HG03064 (cell line): ENCODE measurements at regions not wholly inside any gene's neighbourhood (a gene's known extent, or its start where the extent isn't known, plus 50 kb on each side); places are given as distances from the start of the nearest gene placed in this dataset.

Source experiments
- ATAC-seq: cut with Tn5 transposase; IDR thresholded peaks from one replicate; pipeline ENCODE4 v1.9.1; 2021; ENCODE audit warnings: low read depth; ENCODE audit not compliant: unreplicated experiment

- no peak for ATAC-seq
Observed at GRCh38 chr13:73388586-73388985, 329.8 kb downstream of the KLF5 start.

DNA sequence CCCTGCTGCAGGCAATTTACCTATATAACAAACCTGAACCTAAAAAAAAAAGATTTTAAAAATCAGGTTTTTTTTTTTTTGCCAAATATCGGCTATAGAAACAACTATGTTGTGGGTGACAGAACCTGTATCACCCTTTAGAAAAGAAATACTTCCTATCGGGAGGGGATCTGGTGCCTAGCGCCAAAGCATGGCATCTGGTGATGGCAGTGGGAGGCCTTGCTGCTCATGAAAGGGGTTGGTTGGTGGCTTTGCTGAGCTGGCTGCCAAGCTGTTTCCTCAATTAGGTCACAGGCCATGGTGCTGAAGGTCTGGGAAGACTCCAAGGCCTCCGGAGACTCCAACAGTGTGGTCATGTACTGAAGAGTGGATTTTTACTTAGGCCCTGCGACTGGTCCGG is 328.5 kb downstream of the KLF5 start:
- ATAC-seq = no peak

GRCh38 chr13:73385848-73386247 is 327.0 kb downstream of the KLF5 start:
- no peak for ATAC-seq

DNA sequence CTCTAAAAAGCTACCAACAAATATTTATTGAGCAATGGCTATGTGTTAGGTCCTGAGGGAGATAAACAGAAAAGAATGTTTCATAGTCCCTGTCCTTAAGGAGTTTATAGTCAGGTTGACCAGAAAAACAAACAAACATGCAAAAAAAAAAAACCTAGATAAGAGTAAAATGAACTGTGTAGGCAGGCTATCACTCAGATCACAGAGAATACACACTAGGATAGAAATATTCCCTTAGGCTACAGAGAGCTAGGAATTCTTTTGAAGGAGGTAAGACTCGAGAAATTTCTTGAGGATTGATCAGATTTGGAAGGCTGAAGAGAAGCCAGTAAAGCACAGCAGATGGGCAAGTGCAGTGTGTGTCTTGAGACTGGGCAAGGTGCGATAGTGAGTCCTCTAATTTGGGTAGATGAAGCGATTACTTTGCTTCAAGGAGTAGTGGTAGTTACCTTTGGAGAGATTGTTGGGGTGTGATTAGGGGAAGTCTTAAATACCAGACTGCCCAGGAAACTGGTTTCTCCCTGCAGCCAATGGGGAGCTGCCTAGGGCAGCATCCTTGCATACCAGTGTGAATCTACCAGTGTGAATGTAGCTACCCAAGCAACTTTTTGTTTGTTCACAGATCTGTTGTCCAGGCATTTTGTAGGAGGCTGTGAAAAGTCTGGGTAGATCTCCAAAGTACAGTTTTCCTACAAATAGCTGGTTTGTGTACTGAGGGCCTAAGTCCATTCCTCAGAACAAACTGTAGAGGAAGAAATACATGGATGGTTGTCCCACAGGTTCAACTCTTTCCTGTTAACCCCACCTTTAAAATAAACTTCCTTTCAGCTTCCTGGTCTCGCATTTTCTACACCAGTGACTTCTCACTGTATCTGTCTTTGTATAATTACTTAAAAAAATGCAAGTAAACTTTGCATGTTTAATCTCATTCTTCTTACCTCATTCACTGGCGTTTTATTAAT is 314.1 kb downstream of the KLF5 start:
- no peak for ATAC-seq

DNA sequence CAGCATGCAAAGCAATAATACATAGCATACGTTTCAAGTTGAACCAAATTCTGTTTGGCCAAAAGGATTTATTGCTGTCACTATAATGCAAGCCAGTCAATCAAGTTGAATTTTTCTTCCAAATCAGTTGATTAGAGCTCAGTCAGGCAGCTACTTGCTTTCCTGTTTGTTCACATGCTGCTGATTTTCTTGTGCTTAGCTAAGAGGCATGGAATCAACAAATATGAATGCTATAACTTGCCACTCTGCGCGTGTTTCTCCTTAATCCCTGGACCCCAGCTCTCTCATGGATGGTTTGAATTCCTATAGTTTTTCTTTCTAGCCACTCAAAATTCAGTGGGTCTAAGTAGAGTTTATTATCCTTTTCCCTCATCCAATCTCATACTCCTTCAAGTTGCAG is 311.3 kb downstream of the KLF5 start:
- no peak for ATAC-seq

DNA sequence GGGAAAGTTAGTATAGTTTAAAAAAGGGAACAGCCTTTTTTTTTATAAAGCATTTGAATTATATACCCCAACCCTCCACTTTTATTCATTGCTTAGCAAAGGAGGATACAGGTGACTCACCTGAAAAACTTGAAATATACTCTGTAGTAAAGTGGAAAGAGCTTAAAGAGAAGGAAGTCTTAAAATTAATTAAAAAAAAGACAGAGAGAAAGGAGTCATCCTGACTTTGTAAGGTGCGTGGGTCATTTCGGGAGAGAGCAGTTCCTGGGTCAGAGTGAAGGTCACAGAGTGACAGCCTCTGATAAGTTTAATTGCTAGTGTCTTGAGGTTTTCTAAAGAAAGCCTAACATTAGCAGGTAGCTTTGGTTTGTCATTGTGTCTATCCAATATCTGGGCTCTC is 310.3 kb downstream of the KLF5 start:
- ATAC-seq = no peak

DNA sequence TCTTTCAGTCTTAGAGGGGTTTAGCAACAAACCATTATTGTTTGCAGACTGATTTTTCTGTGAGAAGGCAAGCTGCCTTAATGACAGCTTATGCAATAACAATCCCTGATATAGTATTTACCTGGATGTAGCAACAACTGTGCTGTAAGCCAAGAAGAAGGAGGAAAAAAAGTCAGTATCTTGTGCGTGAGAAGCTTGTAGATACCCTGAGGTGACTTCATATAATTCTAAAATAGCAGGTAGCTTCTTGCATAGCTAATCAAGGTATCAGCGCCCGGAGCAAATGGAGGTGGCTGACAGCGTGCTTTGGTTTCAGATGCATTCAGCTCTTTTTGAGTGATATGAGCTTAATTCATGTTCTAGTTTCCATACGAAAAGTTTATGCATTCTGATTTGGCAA is 309.8 kb downstream of the KLF5 start:
- no peak for ATAC-seq

- ATAC-seq = no peak
Observed at GRCh38 chr13:73367886-73368285, 309.1 kb downstream of the KLF5 start.

- no peak for ATAC-seq
Observed at GRCh38 chr13:73366241-73366640, 307.4 kb downstream of the KLF5 start.

DNA sequence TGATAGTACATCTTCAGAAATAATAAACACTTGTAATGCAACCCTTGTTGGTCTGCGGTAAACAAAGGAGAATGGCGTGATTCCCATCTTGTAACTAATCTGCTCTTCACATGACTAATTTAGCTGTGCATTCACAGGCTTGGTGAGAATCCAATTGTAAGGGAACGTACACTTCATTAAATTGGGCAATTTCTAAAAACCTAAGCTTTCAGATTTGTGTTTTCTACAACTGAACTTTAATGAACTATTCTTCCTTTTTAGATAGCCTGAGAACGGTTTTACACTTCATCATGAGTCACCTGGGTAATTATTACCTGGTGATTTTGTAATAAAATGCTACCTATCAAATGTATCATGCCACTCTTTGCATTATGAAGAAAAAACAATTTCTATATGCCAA is 306.9 kb downstream of the KLF5 start:
- ATAC-seq = no peak

DNA sequence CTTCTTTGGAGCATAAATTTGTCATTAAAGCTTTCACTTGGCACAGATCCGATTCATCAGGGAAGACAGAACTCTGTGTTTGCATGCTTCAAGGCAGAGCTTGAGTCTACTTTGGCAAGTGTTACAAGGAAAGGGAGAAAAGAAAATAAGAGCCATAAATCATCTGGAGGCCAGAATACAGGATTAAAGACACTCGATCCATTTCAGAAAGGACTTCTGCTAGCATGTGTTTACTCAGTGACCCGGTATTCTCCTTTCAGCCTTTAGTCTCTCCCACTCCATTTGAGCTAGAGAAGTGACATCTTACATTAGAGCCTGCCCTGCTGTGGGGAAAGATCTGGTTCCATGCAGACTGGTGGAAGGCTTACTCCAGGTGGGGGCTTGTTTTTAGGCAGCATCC is 306.4 kb downstream of the KLF5 start:
- no peak for ATAC-seq

DNA sequence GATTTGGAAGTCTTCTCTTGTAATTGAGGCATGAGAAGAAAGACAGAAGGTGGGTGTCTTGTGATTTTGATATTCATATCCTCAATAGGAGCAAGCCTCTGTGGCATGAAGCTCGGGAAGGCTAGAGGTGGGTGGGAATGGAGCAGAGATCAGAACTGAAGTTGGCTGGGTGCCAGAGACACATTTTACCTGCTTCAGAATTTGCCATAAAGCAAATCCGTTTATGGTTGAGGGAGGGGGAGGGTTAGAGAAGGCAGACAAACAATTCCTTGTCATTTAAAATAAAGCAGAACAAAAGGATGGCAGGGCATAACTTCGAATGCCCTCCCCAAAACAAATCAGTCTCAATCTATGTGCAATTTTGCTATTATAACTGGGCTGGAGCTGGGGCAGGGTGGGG is 305.9 kb downstream of the KLF5 start:
- no peak for ATAC-seq

GRCh38 chr13:73358606-73359095 is 299.8 kb downstream of the KLF5 start:
- ATAC-seq = no peak

DNA sequence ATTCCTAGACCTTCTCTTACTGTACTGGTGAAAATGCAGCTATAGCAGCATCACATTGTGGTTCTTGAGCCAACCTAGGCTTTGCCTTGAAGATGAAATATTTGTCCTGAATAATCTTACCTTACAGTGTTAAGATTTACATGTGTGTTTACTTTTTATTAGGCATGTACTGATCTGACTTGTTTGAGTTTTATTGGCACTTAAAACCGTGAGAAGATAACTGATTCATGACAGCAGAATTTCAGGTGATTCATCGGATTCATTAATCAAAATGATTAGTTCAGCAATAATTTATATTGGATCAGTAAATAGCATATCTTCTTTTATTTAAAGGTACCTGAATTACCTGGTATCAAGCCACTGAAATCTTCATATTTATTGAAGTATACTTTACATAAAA is 296.3 kb downstream of the KLF5 start:
- ATAC-seq = no peak

- ATAC-seq = no peak
Observed at GRCh38 chr13:73351730-73352129, 292.9 kb downstream of the KLF5 start.

- no peak for ATAC-seq
Observed at GRCh38 chr13:73341748-73342147, 282.9 kb downstream of the KLF5 start.

DNA sequence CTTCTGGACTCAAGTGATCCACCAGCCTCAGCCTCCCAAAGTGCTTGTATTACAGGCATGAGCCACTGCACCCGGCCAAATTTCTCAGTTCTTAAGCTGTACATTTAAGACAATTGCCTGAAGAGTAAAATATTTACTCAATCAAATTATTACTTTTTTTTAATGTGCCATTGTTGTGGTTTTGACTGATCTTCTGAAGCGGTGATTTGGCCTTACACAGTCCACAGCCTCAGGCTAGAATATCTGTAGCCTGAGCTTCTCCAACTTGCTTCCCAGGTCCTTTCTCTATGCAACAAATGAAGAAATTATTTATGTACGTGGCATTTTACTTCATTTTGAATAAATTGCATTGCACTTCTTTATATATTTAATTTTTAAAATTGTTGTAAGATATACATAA is 281.3 kb downstream of the KLF5 start:
- no peak for ATAC-seq

- ATAC-seq = no peak
Observed at GRCh38 chr13:73339086-73339485, 280.3 kb downstream of the KLF5 start.

DNA sequence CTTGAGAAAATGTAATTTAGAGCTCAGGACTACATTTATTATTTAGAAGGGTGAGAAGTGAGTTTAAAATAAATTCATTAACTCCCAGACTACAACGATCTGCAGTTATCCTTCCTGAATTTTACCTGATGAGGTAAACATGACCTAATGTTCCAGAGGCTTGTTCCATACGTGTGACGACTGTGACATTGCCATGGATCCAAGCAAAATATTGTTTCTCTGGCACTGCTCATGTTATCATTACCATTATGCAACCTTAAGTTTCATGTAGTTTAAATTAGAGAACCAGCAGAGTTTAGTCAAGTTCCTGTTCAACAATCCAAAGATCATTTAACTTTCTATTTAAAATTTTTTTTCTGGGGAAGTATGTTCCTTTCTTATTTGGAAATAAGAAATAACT is 279.6 kb downstream of the KLF5 start:
- no peak for ATAC-seq

DNA sequence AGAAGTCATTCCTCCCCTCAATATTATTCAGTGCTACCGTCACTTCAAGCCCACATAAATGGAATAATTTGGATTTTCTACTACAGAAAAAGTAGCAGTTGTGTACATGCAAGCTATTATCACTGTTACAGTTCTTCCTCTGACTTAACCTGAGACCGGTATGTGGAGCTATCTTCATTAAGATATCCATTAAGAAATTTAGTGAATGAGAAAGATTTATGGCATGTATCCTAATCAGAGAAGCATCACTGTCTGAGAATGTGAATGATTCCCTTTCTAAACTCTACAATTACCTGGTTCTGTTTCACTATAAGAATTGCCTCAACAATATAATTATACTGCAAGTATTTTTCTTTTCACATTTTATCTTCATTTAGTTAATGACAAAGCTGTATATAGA is 278.7 kb downstream of the KLF5 start:
- ATAC-seq = no peak

DNA sequence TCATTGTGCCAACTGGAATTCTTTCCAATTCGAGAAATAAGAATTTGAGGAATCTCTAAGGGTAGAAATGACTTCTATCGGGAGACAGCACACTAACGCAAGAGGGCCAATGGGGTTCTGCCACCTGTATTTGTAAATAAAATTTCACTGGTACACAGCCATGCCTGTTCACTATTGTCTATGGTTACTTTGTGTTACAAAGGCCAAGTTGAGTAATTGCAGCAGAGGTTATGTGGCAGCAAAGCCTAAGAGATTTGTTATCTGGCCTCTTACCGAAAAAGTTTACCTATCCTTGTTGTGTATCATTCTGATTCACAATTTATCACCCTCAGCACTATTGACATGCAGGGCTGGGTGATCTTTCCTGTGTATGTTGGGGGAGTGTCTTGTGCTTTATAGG is 278.0 kb downstream of the KLF5 start:
- ATAC-seq = no peak

- ATAC-seq = no peak
Observed at GRCh38 chr13:73335944-73336343, 277.1 kb downstream of the KLF5 start.
